ENCODE measurements at regions not wholly inside any gene's neighbourhood (a gene's known extent, or its start where the extent isn't known, plus 50 kb on each side); places are given as distances from the start of the nearest gene placed in this dataset.

DNA sequence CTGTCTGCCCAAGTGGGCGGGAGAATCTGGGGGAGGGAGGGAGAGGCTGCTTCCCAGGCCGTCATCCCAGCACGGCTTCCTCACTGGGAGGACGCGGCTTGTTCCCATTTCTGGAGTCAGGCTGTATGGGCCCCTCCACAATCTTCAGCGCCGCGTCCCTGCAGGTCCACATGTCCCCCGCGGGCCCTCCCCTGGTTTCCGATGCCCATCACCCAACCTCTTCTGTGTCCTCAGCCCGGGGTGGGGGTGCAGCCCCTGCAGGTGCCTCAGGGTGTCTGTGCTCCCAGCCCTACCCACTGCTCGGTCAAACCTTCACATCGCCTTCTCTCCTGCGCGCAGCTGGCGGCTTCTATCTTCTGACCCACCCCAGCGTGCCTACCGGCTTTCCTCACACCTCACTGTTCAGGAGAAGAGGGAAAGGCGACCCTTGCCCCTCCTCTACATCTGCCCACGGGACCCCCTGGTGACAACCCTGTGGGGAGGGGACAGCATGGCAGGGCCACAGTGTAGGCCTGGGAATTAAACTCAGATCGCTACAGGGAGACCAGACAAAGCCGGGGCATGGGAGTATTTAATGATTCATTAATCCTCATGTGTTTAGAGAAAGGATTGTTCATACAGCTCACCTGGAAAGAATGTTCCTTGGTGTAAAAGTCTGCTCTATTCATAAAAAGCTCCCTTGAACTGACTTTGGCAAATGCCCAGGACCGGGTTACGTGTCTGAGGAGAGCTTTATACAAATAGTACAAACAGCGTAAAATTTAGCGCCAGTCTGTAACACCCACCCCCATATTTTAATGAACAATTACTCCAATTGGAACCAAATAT lies 145.1 kb downstream of the IRX1 start:
- no peak for DNase-seq (ENCODE audit: low read depth, low spot score)
- no peaks in the 10 kb centered on the region for H3K36me3 Mint-ChIP-seq (ENCODE audit: low read depth)
- no peaks in the 10 kb centered on the region for H3K27me3 Mint-ChIP-seq (ENCODE audit: low read depth)
- H3K9me3 Mint-ChIP-seq, result no peaks in the 10 kb centered on the region
- TF ChIP-seq CTCF (conservative IDR thresholded peaks at IDR 0.05), result no peak
- H3K4me3 Mint-ChIP-seq, result no peak overlapping the region
- peaks cover 17% of the 10 kb centered on the region for H3K4me1 Mint-ChIP-seq
- peak overlapping the region; percentile 50 for H3K27ac Mint-ChIP-seq (ENCODE audit: unreplicated experiment)

DNA sequence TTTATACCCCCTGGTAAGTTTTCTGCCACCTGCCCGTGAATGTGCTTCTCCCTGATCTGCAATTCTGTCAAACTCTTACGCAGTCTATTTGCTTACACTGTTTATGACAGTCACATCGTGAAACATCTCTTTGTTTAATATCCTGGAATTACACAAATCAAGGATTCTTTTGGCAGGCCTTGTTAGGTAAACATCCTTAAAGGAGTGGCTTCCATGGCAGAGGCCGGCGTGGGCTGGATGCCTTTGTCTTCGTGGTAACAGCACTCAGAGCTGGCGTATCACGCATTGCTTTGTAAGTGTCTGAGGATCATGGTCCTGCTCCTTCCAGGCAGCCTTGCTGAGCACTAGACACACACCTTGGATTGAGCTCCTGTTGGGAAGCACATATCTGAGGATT lies 145.7 kb downstream of the IRX1 start:
- Mint-ChIP-seq H3K36me3 (ENCODE audit: low read depth) (no peaks in the 10 kb centered on the region), H3K4me3 (no peak overlapping the region), H3K27ac (ENCODE audit: unreplicated experiment) (no peak overlapping the region), H3K9me3 (peaks cover under 1% of the 10 kb centered on the region), H3K4me1 (peaks cover 14% of the 10 kb centered on the region), H3K27me3 (ENCODE audit: low read depth) (no peaks in the 10 kb centered on the region)
- TF ChIP-seq CTCF (conservative IDR thresholded peaks at IDR 0.05), result no peak
- no peak for DNase-seq (ENCODE audit: low read depth, low spot score)

DNA sequence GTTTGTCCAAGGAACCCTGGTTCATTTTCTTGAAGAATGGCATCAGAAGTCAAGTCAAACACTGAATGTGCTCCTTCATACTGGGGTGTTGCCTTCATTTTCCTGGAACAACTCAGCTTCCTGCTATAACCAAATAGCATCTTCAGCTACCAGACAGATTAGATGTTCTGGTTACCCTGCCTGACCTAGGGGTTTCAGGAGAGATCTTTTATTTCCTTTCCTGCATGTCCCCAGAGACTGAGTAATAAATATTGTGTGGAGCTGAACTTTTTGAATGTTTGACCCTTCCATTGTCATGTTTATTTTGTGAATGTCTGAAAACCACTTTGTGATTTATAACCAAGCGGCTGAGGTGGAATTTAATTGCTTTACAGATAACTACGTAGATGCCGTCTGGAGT lies 147.1 kb downstream of the IRX1 start:
- Mint-ChIP-seq H3K4me3 (no peak overlapping the region), H3K9me3 (peaks cover 5% of the 10 kb centered on the region), H3K36me3 (ENCODE audit: low read depth) (peaks cover 3% of the 10 kb centered on the region), H3K27ac (ENCODE audit: unreplicated experiment) (no peak overlapping the region), H3K4me1 (peaks cover 4% of the 10 kb centered on the region), H3K27me3 (ENCODE audit: low read depth) (no peaks in the 10 kb centered on the region)
- TF ChIP-seq CTCF (conservative IDR thresholded peaks at IDR 0.05), result no peak
- DNase-seq (ENCODE audit: low read depth, low spot score), result no peak

DNA sequence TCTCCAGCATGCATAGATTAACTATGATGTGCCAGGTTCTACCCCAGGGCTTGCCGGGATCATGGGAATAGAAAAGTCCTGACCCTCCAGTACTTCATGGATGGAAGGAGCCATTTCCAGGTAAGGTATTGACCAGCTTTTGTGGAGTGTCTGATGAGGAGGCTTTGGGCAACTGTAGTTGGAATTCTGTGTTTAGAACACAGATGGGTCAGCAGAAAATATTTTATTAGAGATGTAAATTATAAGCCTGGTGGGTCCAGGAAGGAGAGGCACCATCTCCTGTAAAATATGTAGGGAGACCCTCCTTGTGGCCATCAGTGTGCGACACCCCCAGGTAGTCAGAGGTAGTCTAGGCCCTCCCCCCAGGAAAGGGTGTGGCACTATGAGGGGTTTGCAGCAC lies 156.2 kb downstream of the IRX1 start:
- H3K27ac Mint-ChIP-seq (ENCODE audit: unreplicated experiment), result no peak overlapping the region
- H3K4me3 Mint-ChIP-seq, result no peak overlapping the region
- peaks cover under 1% of the 10 kb centered on the region for H3K9me3 Mint-ChIP-seq
- H3K36me3 Mint-ChIP-seq (ENCODE audit: low read depth), result peaks cover 7% of the 10 kb centered on the region
- no peak for TF ChIP-seq CTCF (conservative IDR thresholded peaks at IDR 0.05)
- no peaks in the 10 kb centered on the region for H3K4me1 Mint-ChIP-seq
- no peak for DNase-seq (ENCODE audit: low read depth, low spot score)
- no peaks in the 10 kb centered on the region for H3K27me3 Mint-ChIP-seq (ENCODE audit: low read depth)

DNA sequence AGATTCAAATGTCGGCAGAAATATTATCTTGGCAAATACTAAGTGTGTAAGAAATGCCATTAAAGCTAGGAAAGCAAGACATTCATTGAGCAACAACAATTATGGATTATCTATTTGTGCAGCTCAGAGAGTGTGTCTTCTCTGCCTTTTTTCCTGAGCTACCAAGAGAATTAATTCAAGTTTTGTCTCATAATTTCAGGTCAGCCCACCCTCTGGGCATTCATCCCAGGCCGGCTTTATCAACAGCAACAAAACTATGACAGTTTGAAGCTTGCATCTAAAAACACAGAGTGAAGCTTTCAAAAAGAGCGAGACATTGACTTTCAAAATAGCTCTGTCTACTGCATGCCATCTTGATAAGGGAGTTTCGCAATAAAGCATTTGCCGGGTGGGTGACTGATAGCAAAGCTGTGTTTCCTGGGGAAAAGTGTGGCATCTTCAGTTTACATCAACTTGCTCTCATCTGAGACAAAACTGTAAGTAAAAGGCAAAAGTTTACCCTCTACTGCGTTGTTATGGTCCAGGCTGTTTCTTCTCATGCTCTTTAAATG lies 182.4 kb downstream of the IRX1 start:
- no peak for TF ChIP-seq CTCF (conservative IDR thresholded peaks at IDR 0.05)
- Mint-ChIP-seq H3K4me3 (no peak overlapping the region), H3K9me3 (no peaks in the 10 kb centered on the region), H3K27ac (ENCODE audit: unreplicated experiment) (no peak overlapping the region), H3K36me3 (ENCODE audit: low read depth) (no peaks in the 10 kb centered on the region), H3K4me1 (no peaks in the 10 kb centered on the region), H3K27me3 (ENCODE audit: low read depth) (no peaks in the 10 kb centered on the region)
- no peak for DNase-seq (ENCODE audit: low read depth, low spot score)

Data from neural crest cell (in vitro differentiated cells).